K562 (cell line): ENCODE measurements at regions not wholly inside any gene's neighbourhood (a gene's known extent, or its start where the extent isn't known, plus 50 kb on each side); places are given as distances from the start of the nearest gene placed in this dataset.

Experiments used
- ATF7 ChIP-seq: fragments of 450-650 bp; IDR thresholded peaks from 2 replicates; pipeline ENCODE4 v1.7.1; 2014; ENCODE audit warnings: mild to moderate bottlenecking, moderate library complexity
- CHD4 ChIP-seq: fragments of 200-600 bp; sonication (generic); IDR thresholded peaks from 3 replicates; pipeline ENCODE4 v1.6.1; 2012; ENCODE audit warnings: low read depth, mild to moderate bottlenecking, mixed read lengths, low read length, inconsistent platforms; ENCODE audit not compliant: insufficient read depth, insufficient replicate concordance, poor library complexity, severe bottlenecking
- CSDE1 ChIP-seq, 2 experiments: fragments of 450-650 bp; IDR thresholded peaks; 2 replicates each; pipeline ENCODE4 v1.6.1; 2016; ENCODE audit warnings: mild to moderate bottlenecking in 1 of 2
- ELF1 ChIP-seq: fragments of 200-800 bp; sonication (Bioruptor generic); IDR thresholded peaks from 2 replicates; pipeline ENCODE4 v1.6.1; 2016; ENCODE audit warnings: missing genetic modification characterization, missing compliant biosample characterization
- FOXA1 ChIP-seq: fragments of 450-650 bp; IDR thresholded peaks from 2 replicates; pipeline ENCODE4 v1.6.1; 2016; ENCODE audit warnings: mild to moderate bottlenecking, borderline replicate concordance
- GTF2A2 ChIP-seq: IDR thresholded peaks from 2 replicates; pipeline ENCODE4 v1.6.1; 2016; ENCODE audit warnings: mild to moderate bottlenecking, missing genetic modification characterization, missing compliant biosample characterization
- GTF2F1 ChIP-seq: IDR thresholded peaks from 2 replicates; pipeline ENCODE4 v1.6.1; 2011; ENCODE audit warnings: low read depth, low read length, improper control_type of control experiment
- LARP7 ChIP-seq: fragments of 450-650 bp; IDR thresholded peaks from 2 replicates; pipeline ENCODE4 v1.6.1; 2016
- MYNN ChIP-seq, 2 experiments: sonication (generic); formaldehyde crosslinking in 1 of 2; IDR thresholded peaks; 2 replicates each; pipeline versions ENCODE4 v1.5.0 to v1.6.1; 2016 to 2020; ENCODE audit warnings: antibody characterized with exemption in 1 of 2, missing genetic modification reagents in 1 of 2
- POLR3G ChIP-seq: IDR thresholded peaks from 2 replicates; pipeline ENCODE4 v1.6.1; 2011; ENCODE audit not compliant: insufficient read length, insufficient replicate concordance; ENCODE audit errors: extremely low read depth
- RBBP5 ChIP-seq: fragments of 200-600 bp; sonication (generic); IDR thresholded peaks from 2 replicates; pipeline ENCODE4 v1.6.1; 2012; ENCODE audit warnings: borderline replicate concordance, mild to moderate bottlenecking, low read length, control low read depth, inconsistent platforms; ENCODE audit not compliant: insufficient read depth, poor library complexity, severe bottlenecking
- RBM15 ChIP-seq: fragments of 200-400 bp; formaldehyde crosslinking; IDR thresholded peaks from 2 replicates; pipeline ENCODE4 v1.6.1; 2018; ENCODE audit warnings: mild to moderate bottlenecking, low read length, moderate library complexity; ENCODE audit not compliant: insufficient read depth
- SIRT6 ChIP-seq: IDR thresholded peaks from one replicate; pipeline ENCODE4 v1.6.1; 2012; ENCODE audit warnings: low read depth, mild to moderate bottlenecking, control low read depth, inconsistent platforms, low read length, moderate library complexity
- STAT5A ChIP-seq: IDR thresholded peaks from 2 replicates; pipeline ENCODE4 v1.6.1; 2012; ENCODE audit warnings: low read length, inconsistent platforms, borderline replicate concordance
- TRIM24 ChIP-seq, 2 experiments: fragments of 450-650 bp; IDR thresholded peaks; 2 replicates each; pipeline ENCODE4 v1.6.1; 2016
- ZFP30 ChIP-seq: fragments of 250-450 bp; sonication (Bioruptor Pico); IDR thresholded peaks from 2 replicates; pipeline ENCODE4 v1.8.0; 2022; ENCODE audit warnings: moderate library complexity, mild to moderate bottlenecking, inconsistent platforms, borderline replicate concordance
- ZNF121 ChIP-seq: sonication (generic); formaldehyde crosslinking; conservative IDR thresholded peaks from 2 replicates; pipeline ENCODE4 v1.8.0; 2022; ENCODE audit warnings: missing genetic modification reagents
- ZNF184 ChIP-seq: sonication (generic); formaldehyde crosslinking; IDR thresholded peaks from 2 replicates; pipeline ENCODE4 v1.5.0; 2020; ENCODE audit warnings: missing genetic modification reagents
- TF ChIP-seq, protein P1 (sequence below): sonication (generic); formaldehyde crosslinking; IDR thresholded peaks from 2 replicates; pipeline ENCODE4 v1.8.0; 2022; ENCODE audit warnings: mild to moderate bottlenecking, missing genetic modification reagents
- TF ChIP-seq, protein P2 (sequence below): fragments of 450-650 bp; formaldehyde crosslinking; IDR thresholded peaks from 2 replicates; pipeline ENCODE4 v1.4.0; 2022; ENCODE audit warnings: mild to moderate bottlenecking, moderate library complexity
- TF ChIP-seq, protein P3 (sequence below): fragments of 250-450 bp; sonication (Bioruptor Pico); IDR thresholded peaks from 2 replicates; pipeline ENCODE4 v1.4.0; 2020; ENCODE audit warnings: mild to moderate bottlenecking
- TF ChIP-seq, protein P4 (sequence below): fragments of 450-650 bp; IDR thresholded peaks from 2 replicates; pipeline ENCODE4 v1.6.1; 2014; ENCODE audit warnings: low read depth, mild to moderate bottlenecking, moderate library complexity, borderline replicate concordance
- TF ChIP-seq, protein P5 (sequence below): sonication (generic); formaldehyde crosslinking; IDR thresholded peaks from 2 replicates; pipeline ENCODE4 v1.8.0; 2022; ENCODE audit warnings: missing genetic modification reagents, mild to moderate bottlenecking, borderline replicate concordance

DNA sequence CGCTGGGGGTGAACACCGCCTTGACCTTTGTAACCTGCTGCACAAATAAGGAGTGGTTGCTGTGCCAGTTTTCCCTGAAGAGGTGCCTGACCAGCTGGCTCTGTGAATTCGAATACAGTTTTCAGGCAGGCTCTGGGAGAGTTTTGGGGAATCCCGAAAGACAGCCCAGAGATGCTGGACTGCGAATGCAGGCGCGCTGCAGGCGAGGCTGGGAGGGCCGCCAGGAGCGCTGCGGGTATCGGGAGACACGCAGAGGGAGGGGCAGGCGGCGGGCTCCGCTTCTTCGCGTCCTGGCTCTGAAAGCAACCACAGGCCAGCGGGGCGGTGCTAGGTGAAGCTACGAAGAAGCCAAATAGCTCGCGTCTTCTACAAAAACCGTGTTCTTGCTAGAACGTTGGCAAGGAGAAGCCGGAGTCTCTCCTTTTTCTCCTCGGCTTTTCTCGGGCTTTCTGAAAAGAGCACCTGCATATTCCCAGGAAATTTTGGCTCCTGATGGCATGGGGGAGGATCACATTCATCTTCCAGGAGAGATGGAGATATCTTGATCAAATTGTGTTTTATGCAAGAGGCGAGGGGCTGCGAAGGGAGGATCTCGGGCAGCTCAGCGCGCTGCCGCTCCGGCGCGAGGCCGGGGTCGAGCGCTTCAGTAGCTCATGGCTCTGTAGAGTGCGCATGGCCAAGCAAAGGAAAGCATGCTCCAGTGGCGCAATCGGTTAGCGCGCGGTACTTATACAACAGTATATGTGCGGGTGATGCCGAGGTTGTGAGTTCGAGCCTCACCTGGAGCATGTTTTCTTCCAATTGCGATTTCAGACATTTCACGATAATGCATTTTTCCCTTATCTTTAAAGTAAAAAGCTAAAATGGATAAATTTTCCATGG is 158.1 kb upstream of the ZNF184 start (continued):
- TF ChIP-seq RBBP5 (peak; percentile 99), SIRT6 (no peak), ZFP30 (CRISPR knock-in tag) (no peak), TRIM24 (IDR thresholded peaks at IDR 0.05) (peak in 1 of 2 experiments; percentile 75; a peak in 2 of 4 replicates), FOXA1 (no peak), ZNF184 (no peak), GTF2F1 (peak; percentile 9; the same call in 1 of the 2 replicates), GTF2A2 (tag) (no peak), STAT5A (peak; percentile 33), CSDE1 (IDR thresholded peaks at IDR 0.05) (peak in 1 of 2 experiments; percentile 79; a peak in 2 of 4 replicates), CHD4 (no peak), ATF7 (peak; percentile 73; the same call in 1 of the 2 replicates), MYNN (IDR thresholded peaks at IDR 0.05) (no peak), MYNN (CRISPR knock-in tag; IDR thresholded peaks at IDR 0.05) (no peak), RBM15 (no peak), ZNF121 (CRISPR knock-in tag) (no peak), POLR3G (peak; percentile 64), ELF1 (tag) (no peak), LARP7 (no peak)
- TF ChIP-seq, protein P1, sequence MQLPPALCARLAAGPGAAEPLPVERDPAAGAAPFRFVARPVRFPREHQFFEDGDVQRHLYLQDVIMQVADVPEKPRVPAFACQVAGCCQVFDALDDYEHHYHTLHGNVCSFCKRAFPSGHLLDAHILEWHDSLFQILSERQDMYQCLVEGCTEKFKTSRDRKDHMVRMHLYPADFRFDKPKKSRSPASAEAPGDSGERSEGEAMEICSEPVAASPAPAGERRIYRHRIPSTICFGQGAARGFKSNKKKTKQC (CRISPR knock-in tag), result peak; percentile 98
- TF ChIP-seq, protein P2, sequence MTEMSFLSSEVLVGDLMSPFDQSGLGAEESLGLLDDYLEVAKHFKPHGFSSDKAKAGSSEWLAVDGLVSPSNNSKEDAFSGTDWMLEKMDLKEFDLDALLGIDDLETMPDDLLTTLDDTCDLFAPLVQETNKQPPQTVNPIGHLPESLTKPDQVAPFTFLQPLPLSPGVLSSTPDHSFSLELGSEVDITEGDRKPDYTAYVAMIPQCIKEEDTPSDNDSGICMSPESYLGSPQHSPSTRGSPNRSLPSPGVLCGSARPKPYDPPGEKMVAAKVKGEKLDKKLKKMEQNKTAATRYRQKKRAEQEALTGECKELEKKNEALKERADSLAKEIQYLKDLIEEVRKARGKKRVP, result no peak
- TF ChIP-seq, protein P3, sequence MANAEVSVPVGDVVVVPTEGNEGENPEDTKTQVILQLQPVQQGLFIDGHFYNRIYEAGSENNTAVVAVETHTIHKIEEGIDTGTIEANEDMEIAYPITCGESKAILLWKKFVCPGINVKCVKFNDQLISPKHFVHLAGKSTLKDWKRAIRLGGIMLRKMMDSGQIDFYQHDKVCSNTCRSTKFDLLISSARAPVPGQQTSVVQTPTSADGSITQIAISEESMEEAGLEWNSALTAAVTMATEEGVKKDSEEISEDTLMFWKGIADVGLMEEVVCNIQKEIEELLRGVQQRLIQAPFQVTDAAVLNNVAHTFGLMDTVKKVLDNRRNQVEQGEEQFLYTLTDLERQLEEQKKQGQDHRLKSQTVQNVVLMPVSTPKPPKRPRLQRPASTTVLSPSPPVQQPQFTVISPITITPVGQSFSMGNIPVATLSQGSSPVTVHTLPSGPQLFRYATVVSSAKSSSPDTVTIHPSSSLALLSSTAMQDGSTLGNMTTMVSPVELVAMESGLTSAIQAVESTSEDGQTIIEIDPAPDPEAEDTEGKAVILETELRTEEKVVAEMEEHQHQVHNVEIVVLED (CRISPR knock-in tag), result no peak
- TF ChIP-seq, protein P4, sequence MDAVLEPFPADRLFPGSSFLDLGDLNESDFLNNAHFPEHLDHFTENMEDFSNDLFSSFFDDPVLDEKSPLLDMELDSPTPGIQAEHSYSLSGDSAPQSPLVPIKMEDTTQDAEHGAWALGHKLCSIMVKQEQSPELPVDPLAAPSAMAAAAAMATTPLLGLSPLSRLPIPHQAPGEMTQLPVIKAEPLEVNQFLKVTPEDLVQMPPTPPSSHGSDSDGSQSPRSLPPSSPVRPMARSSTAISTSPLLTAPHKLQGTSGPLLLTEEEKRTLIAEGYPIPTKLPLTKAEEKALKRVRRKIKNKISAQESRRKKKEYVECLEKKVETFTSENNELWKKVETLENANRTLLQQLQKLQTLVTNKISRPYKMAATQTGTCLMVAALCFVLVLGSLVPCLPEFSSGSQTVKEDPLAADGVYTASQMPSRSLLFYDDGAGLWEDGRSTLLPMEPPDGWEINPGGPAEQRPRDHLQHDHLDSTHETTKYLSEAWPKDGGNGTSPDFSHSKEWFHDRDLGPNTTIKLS, result peak; percentile 51; the same call in 1 of the 2 replicates
- TF ChIP-seq, protein P5, sequence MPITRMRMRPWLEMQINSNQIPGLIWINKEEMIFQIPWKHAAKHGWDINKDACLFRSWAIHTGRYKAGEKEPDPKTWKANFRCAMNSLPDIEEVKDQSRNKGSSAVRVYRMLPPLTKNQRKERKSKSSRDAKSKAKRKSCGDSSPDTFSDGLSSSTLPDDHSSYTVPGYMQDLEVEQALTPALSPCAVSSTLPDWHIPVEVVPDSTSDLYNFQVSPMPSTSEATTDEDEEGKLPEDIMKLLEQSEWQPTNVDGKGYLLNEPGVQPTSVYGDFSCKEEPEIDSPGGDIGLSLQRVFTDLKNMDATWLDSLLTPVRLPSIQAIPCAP (CRISPR knock-in tag), result no peak
